CD14-positive monocyte (primary cell): ENCODE measurements at regions not wholly inside any gene's neighbourhood (a gene's known extent, or its start where the extent isn't known, plus 50 kb on each side); places are given as distances from the start of the nearest gene placed in this dataset.

Source experiments
- DNase-seq, 3 donors: peaks; one replicate each; pipeline ENCODE4 v3.0.0-alpha.2; 2011 to 2022
- H2AFZ ChIP-seq: 2 replicates; pipeline ENCODE4 v1.6.0; 2012; ENCODE audit warnings: mild to moderate bottlenecking, low read depth, low read length, inconsistent platforms; ENCODE audit not compliant: insufficient read depth, poor library complexity, severe bottlenecking
- H3K27ac ChIP-seq, 2 donors: 1 replicate in 1 of 2; 2 replicates in 1 of 2; pipeline ENCODE4 v1.5.1; 2012 to 2013; ENCODE audit warnings: low read length in 2 of 2, control low read depth in 1 of 2, inconsistent platforms in 1 of 2, low read depth in 1 of 2, mild to moderate bottlenecking in 1 of 2
- H3K27me3 ChIP-seq, 2 donors: one replicate each; pipeline versions ENCODE4 v1.6.0 to v1.6.1; 2011 to 2013; ENCODE audit warnings: low read length in 2 of 2; ENCODE audit not compliant: control insufficient read depth in 2 of 2, insufficient read depth in 2 of 2
- H3K36me3 ChIP-seq, 2 donors: replicated peaks in 1 of 2; 1 replicate in 1 of 2; 2 replicates in 1 of 2; pipeline versions ENCODE4 v1.5.1 to v1.6.1; 2012 to 2013; ENCODE audit warnings: low read length in 2 of 2, control low read depth in 1 of 2, inconsistent platforms in 1 of 2, mild to moderate bottlenecking in 1 of 2; ENCODE audit not compliant: insufficient read depth in 2 of 2, control insufficient read depth in 1 of 2
- H3K4me1 ChIP-seq, 2 donors: 1 replicate in 1 of 2; 2 replicates in 1 of 2; pipeline versions ENCODE4 v1.5.1 to v1.6.1; 2012 to 2013; ENCODE audit warnings: low read length in 2 of 2, control low read depth in 1 of 2, inconsistent platforms in 1 of 2, mild to moderate bottlenecking in 1 of 2, moderate library complexity in 1 of 2; ENCODE audit not compliant: insufficient read depth in 2 of 2, control insufficient read depth in 1 of 2
- H3K4me2 ChIP-seq: replicated peaks from 2 replicates; pipeline ENCODE3; 2012; ENCODE audit warnings: low read length, moderate library complexity, mild to moderate bottlenecking; ENCODE audit not compliant: poor library complexity, severe bottlenecking; ENCODE audit errors: extremely low read depth
- H3K4me3 ChIP-seq, 3 experiments: fragments of 200-600 bp in 1 of 3; sonication (generic) in 1 of 3; replicated peaks in 1 of 3; 1 replicate in 2 of 3; 2 replicates in 1 of 3; pipeline ENCODE4 v1.5.1; 2011 to 2013; ENCODE audit warnings: low read length in 3 of 3, mild to moderate bottlenecking in 3 of 3, control low read depth in 2 of 3, low read depth in 2 of 3, inconsistent platforms in 1 of 3, moderate library complexity in 1 of 3
- H3K79me2 ChIP-seq: 2 replicates; pipeline ENCODE4 v1.6.0; 2012; ENCODE audit warnings: mild to moderate bottlenecking, control low read depth, inconsistent platforms, low read length, moderate library complexity; ENCODE audit not compliant: insufficient read depth
- H3K9ac ChIP-seq: 2 replicates; pipeline ENCODE4 v1.6.0; 2017; ENCODE audit warnings: low read length, mild to moderate bottlenecking; ENCODE audit not compliant: insufficient read depth, poor library complexity, severe bottlenecking
- H3K9me3 ChIP-seq, 2 donors: replicated peaks in 1 of 2; 1 replicate in 1 of 2; 2 replicates in 1 of 2; pipeline versions ENCODE4 v1.5.1 to v1.6.1; 2012 to 2013; ENCODE audit warnings: low read length in 2 of 2, control low read depth in 1 of 2; ENCODE audit not compliant: control insufficient read depth in 1 of 2, insufficient read depth in 1 of 2
- H4K20me1 ChIP-seq: 2 replicates; pipeline ENCODE4 v1.6.0; 2012; ENCODE audit warnings: mild to moderate bottlenecking, low read length, control low read depth, moderate library complexity; ENCODE audit not compliant: insufficient read depth
- H3K27ac Mint-ChIP-seq, 7 donors: one replicate each; pipeline ENCODE4 v1.8.0; 2020; ENCODE audit warnings: mild to moderate bottlenecking in 7 of 7, mixed read lengths in 7 of 7, moderate library complexity in 6 of 7, inconsistent platforms in 2 of 7
- H3K27me3 Mint-ChIP-seq, 3 donors: one replicate each; pipeline ENCODE4 v1.8.0; 2021 to 2022; ENCODE audit warnings: low read depth in 3 of 3, mild to moderate bottlenecking in 3 of 3, mixed read lengths in 3 of 3, moderate library complexity in 3 of 3, inconsistent platforms in 1 of 3
- H3K36me3 Mint-ChIP-seq, 2 donors: one replicate each; pipeline ENCODE4 v1.8.0; 2020; ENCODE audit warnings: mixed read lengths in 2 of 2, inconsistent platforms in 1 of 2, mild to moderate bottlenecking in 1 of 2
- H3K4me1 Mint-ChIP-seq: one replicate; pipeline ENCODE4 v1.8.0; 2020; ENCODE audit warnings: mild to moderate bottlenecking, mixed read lengths
- H3K4me3 Mint-ChIP-seq, 2 donors: one replicate each; pipeline ENCODE4 v1.8.0; 2020; ENCODE audit warnings: mild to moderate bottlenecking in 2 of 2, mixed read lengths in 2 of 2, moderate library complexity in 1 of 2
- H3K9me3 Mint-ChIP-seq, 7 donors: one replicate each; pipeline ENCODE4 v1.8.0; 2020 to 2022; ENCODE audit warnings: mixed read lengths in 7 of 7, mild to moderate bottlenecking in 6 of 7, moderate library complexity in 6 of 7, inconsistent platforms in 2 of 7
- CTCF ChIP-seq: fragments of 200-600 bp; IDR thresholded peaks from one replicate; pipeline ENCODE4 v1.8.0; 2022; ENCODE audit warnings: antibody characterized with exemption, mild to moderate bottlenecking
- WGBS: methylation state at CpG from one replicate; pipeline ENCODE4 v1.1.5; 2013; ENCODE audit warnings: missing lambda C conversion rate; ENCODE audit not compliant: insufficient coverage; 5-methylcytosine and 5-hydroxymethylcytosine counted together
- intact Hi-C, 2 donors: fragments of 100-400 bp; cut with micrococcal nuclease; formaldehyde crosslinking; loops; one replicate each; pipeline versions ENCODE4 v1.15.0 to v1.15.1; 2023

DNA sequence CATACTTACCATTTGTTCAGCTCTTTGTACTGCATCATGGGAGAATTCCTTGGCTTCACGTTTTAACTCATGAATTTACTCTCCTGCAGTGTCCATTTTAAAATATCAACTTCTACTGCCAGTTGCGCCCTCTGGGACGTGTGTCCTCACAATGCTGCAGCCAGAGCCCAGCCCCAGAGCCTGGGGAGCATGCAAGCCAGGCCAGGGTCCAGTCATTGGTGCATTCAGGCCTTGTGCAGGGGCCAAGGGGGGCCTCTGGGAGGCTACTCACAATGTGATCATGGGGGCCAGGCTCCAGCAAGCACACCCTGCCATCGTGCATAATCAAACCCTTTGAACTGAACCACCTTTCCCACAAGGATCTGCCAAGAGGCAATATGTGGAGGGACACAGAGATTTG is 105.6 kb upstream of the CCDC112 start:
- WGBS, result 64% methylated on average over 3 of the region's 4 CpGs
- no peaks in the 10 kb centered on the region for H3K36me3 Mint-ChIP-seq
- no peaks in the 10 kb centered on the region for H3K36me3 ChIP-seq
- no peak overlapping the region for H3K27ac Mint-ChIP-seq
- H3K27ac ChIP-seq, result no peak overlapping the region
- no peak for TF ChIP-seq CTCF
- no peak overlapping the region for H3K4me3 Mint-ChIP-seq
- H4K20me1 ChIP-seq, result no peaks in the 10 kb centered on the region
- no peaks in the 10 kb centered on the region for H3K27me3 Mint-ChIP-seq
- no peak overlapping the region for H3K9ac ChIP-seq
- no peak overlapping the region for H3K4me3 ChIP-seq
- H3K9me3 ChIP-seq, result no peaks in the 10 kb centered on the region
- no peak overlapping the region for H3K4me2 ChIP-seq
- H3K4me1 ChIP-seq, result no peaks in the 10 kb centered on the region
- H3K4me1 Mint-ChIP-seq, result no peaks in the 10 kb centered on the region
- intact Hi-C loops, result no loop called here
- peaks cover 0 to 10% (median 7%) of the 10 kb centered on the region in 7 donors for H3K9me3 Mint-ChIP-seq
- H3K79me2 ChIP-seq, result no peaks in the 10 kb centered on the region
- H3K27me3 ChIP-seq, result no peaks in the 10 kb centered on the region
- H2AFZ ChIP-seq, result no peak overlapping the region
- DNase-seq, result no peak

DNA sequence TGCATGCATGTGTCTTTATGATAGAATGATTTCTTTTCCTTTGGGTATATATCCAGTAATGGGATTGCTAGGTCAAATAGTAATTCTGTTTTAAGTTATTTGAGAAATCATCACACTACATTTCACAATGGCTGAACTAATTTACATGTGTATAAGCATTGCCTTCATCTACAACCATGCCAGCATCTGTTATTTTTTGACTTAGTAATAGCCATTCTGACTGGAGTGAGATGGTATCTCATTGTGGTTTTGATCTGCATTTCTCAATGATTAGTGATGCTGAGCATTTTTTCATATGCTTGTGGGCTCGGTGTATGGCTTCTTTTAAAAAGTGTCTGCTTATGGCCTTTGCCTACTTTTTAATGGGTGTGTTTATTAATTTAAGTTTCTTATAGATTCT is 102.3 kb upstream of the CCDC112 start:
- no peak overlapping the region for H3K9ac ChIP-seq
- H3K27me3 ChIP-seq, result no peaks in the 10 kb centered on the region
- H3K4me3 ChIP-seq, result no peak overlapping the region
- H3K36me3 ChIP-seq, result no peaks in the 10 kb centered on the region
- no peak overlapping the region for H3K27ac ChIP-seq
- H3K27ac Mint-ChIP-seq, result no peak overlapping the region
- H4K20me1 ChIP-seq, result no peaks in the 10 kb centered on the region
- no peak overlapping the region for H3K4me2 ChIP-seq
- no peak for DNase-seq
- intact Hi-C loops, result no loop called here
- H3K36me3 Mint-ChIP-seq, result no peaks in the 10 kb centered on the region
- no peaks in the 10 kb centered on the region for H3K27me3 Mint-ChIP-seq
- no peak for TF ChIP-seq CTCF
- H3K4me1 Mint-ChIP-seq, result no peaks in the 10 kb centered on the region
- WGBS, result 86% methylated on average over 1 of the region's 1 CpG
- H2AFZ ChIP-seq, result no peak overlapping the region
- H3K9me3 Mint-ChIP-seq, result peaks cover 5 to 21% (median 17%) of the 10 kb centered on the region in 7 donors
- no peaks in the 10 kb centered on the region for H3K4me1 ChIP-seq
- H3K9me3 ChIP-seq, result peaks cover 9 to 11% of the 10 kb centered on the region in 2 donors
- H3K79me2 ChIP-seq, result no peaks in the 10 kb centered on the region
- H3K4me3 Mint-ChIP-seq, result no peak overlapping the region
